ENCODE measurements at regions not wholly inside any gene's neighbourhood (a gene's known extent, or its start where the extent isn't known, plus 50 kb on each side); places are given as distances from the start of the nearest gene placed in this dataset.

GRCh38 chr14:101004954-101005353 lies 101.4 kb upstream of the RTL1 start:
- no peak for DNase-seq

GRCh38 chr14:101005447-101005846 lies 101.9 kb upstream of the RTL1 start:
- no peak for DNase-seq

- DNase-seq = no peak
Measured at GRCh38 chr14:101006008-101006407, 102.5 kb upstream of the RTL1 start.

- no peak for DNase-seq
Measured at GRCh38 chr14:101007004-101007614, 103.6 kb upstream of the RTL1 start.

GRCh38 chr14:101007765-101008164 lies 104.2 kb upstream of the RTL1 start:
- no peak for DNase-seq

GRCh38 chr14:101008196-101008595 lies 104.7 kb upstream of the RTL1 start:
- DNase-seq = no peak

GRCh38 chr14:101008631-101009336 lies 105.3 kb upstream of the RTL1 start:
- no peak for DNase-seq

- no peak for DNase-seq
Measured at GRCh38 chr14:101009531-101009930, 106.0 kb upstream of the RTL1 start.

GRCh38 chr14:101010293-101010692 lies 106.8 kb upstream of the RTL1 start:
- no peak for DNase-seq

GRCh38 chr14:101010835-101011234 lies 107.3 kb upstream of the RTL1 start:
- DNase-seq = no peak

- no peak for DNase-seq
Measured at GRCh38 chr14:101017209-101017608, 113.7 kb upstream of the RTL1 start.

GRCh38 chr14:101017806-101018560 lies 114.5 kb upstream of the RTL1 start:
- DNase-seq = no peak

GRCh38 chr14:101018561-101019290 lies 115.2 kb upstream of the RTL1 start:
- DNase-seq = no peak

GRCh38 chr14:101019541-101019940 lies 116.0 kb upstream of the RTL1 start:
- no peak for DNase-seq

GRCh38 chr14:101019990-101020710 lies 116.6 kb upstream of the RTL1 start:
- no peak for DNase-seq

GRCh38 chr14:101020834-101021370 lies 117.4 kb upstream of the RTL1 start:
- no peak for DNase-seq

- DNase-seq = no peak
Measured at GRCh38 chr14:101022121-101022520, 118.6 kb upstream of the RTL1 start.

GRCh38 chr14:101022916-101023435 lies 119.5 kb upstream of the RTL1 start:
- no peak for DNase-seq

GRCh38 chr14:101024686-101025085 lies 121.2 kb upstream of the RTL1 start:
- DNase-seq = no peak

GRCh38 chr14:101025131-101025530 lies 121.6 kb upstream of the RTL1 start:
- DNase-seq = no peak

GRCh38 chr14:101025696-101026095 lies 122.2 kb upstream of the RTL1 start:
- DNase-seq = no peak

- no peak for DNase-seq
Measured at GRCh38 chr14:101026341-101026740, 122.8 kb upstream of the RTL1 start.

All from cerebellar nuclear complex (tissue), 1 donor.